Endothelial cell of umbilical vein (primary cell): ENCODE measurements at regions not wholly inside any gene's neighbourhood (a gene's known extent, or its start where the extent isn't known, plus 50 kb on each side); places are given as distances from the start of the nearest gene placed in this dataset.

Experiments
- BruUV-seq: library from RNA; stranded (reverse); fragments of 400-500 nt; replicated peaks from 2 replicates; lab custom pipeline; 2021; lab: Mats Ljungman, UMichigan
- CTCF ChIA-PET: fragments of 300-600, 350-600 bp; sonication (Branson Sonifier 250); formaldehyde crosslinking; loops from one replicate; lab custom pipeline; 2021; ENCODE audit warnings: antibody characterized with exemption, inconsistent platforms; lab: Charles Lee
- POLR2A ChIA-PET: fragments of 300-600, 350-600 bp; sonication (Branson Sonifier 250); formaldehyde crosslinking; loops from one replicate; lab custom pipeline; 2021; ENCODE audit warnings: antibody characterized with exemption, inconsistent platforms; lab: Charles Lee
- DNase-seq: peaks from one replicate; pipeline ENCODE4 v3.0.0-alpha.2; 2011; ENCODE audit warnings: low read depth, low spot score
- FAIRE-seq: peaks from 2 replicates; lab custom pipeline; 2011; peaks lifted over from hg19 to GRCh38; lab: Jason Lieb, UNC
- H2AFZ ChIP-seq: 2 replicates; pipeline ENCODE4 v1.6.0; 2012; ENCODE audit warnings: low read depth, low read length, control low read depth, inconsistent platforms
- H3K27ac ChIP-seq: 2 replicates; pipeline ENCODE4 v1.5.1; 2011; ENCODE audit warnings: low read depth, mild to moderate bottlenecking, control low read depth, low read length, moderate library complexity; ENCODE audit not compliant: insufficient read depth
- H3K27me3 ChIP-seq, 2 experiments: 2 replicates each; pipeline versions ENCODE4 v1.6.0 to v1.6.1; 2011; ENCODE audit warnings: low read length in 2 of 2, mixed read lengths in 1 of 2; ENCODE audit not compliant: control insufficient read depth in 2 of 2, insufficient read depth in 2 of 2
- H3K36me3 ChIP-seq, 2 experiments: 2 replicates in 1 of 2; 3 replicates in 1 of 2; pipeline ENCODE4 v1.5.1; 2011; ENCODE audit warnings: low read length in 2 of 2, mild to moderate bottlenecking in 1 of 2, moderate library complexity in 1 of 2; ENCODE audit not compliant: control insufficient read depth in 2 of 2, insufficient read depth in 2 of 2; ENCODE audit errors: extremely low read depth in 1 of 2
- H3K4me1 ChIP-seq: 3 replicates; pipeline ENCODE4 v1.5.1; 2011; ENCODE audit warnings: mild to moderate bottlenecking, low read length; ENCODE audit not compliant: control insufficient read depth, insufficient read depth; ENCODE audit errors: extremely low read depth
- H3K4me2 ChIP-seq: 2 replicates; pipeline ENCODE4 v1.6.1; 2011; ENCODE audit warnings: low read length, control low read depth, mixed read lengths; ENCODE audit not compliant: insufficient read depth
- H3K4me3 ChIP-seq, 3 experiments: fragments of 200-600 bp in 1 of 3; sonication (generic), shearing (Covaris generic) in 1 of 3; replicated peaks in 1 of 3; 2 replicates each; pipeline ENCODE4 v1.5.1; 2011 to 2016; ENCODE audit warnings: control low read depth in 3 of 3, low read length in 3 of 3, mild to moderate bottlenecking in 2 of 3, inconsistent platforms in 1 of 3, low read depth in 1 of 3, moderate library complexity in 1 of 3; ENCODE audit not compliant: insufficient read depth in 1 of 3
- H3K79me2 ChIP-seq: 2 replicates; pipeline ENCODE4 v1.6.0; 2012; ENCODE audit warnings: low read length, inconsistent platforms; ENCODE audit not compliant: control insufficient read depth, insufficient read depth
- H3K9ac ChIP-seq: replicated peaks from 2 replicates; pipeline ENCODE3; 2011; ENCODE audit warnings: low read length, control low read depth; ENCODE audit not compliant: insufficient read depth; ENCODE audit errors: extremely low read depth
- H3K9me1 ChIP-seq: replicated peaks from 3 replicates; pipeline ENCODE4 v1.6.0; 2011; ENCODE audit warnings: mild to moderate bottlenecking, low read length; ENCODE audit not compliant: control insufficient read depth, insufficient read depth; ENCODE audit errors: extremely low read depth
- H3K9me3 ChIP-seq: replicated peaks from 2 replicates; pipeline ENCODE4 v1.5.1; 2012; ENCODE audit warnings: low read length, inconsistent platforms; ENCODE audit not compliant: control insufficient read depth, insufficient read depth
- H4K20me1 ChIP-seq: replicated peaks from 2 replicates; pipeline ENCODE3; 2011; ENCODE audit warnings: mild to moderate bottlenecking, low read length; ENCODE audit not compliant: control insufficient read depth, insufficient read depth; ENCODE audit errors: extremely low read depth
- CTCF ChIP-seq, 2 donors: IDR thresholded peaks; 1 replicate in 1 of 2; 2 replicates in 1 of 2; pipeline ENCODE4 v1.5.1; 2011; ENCODE audit warnings: low read length in 2 of 2, mild to moderate bottlenecking in 2 of 2, moderate library complexity in 2 of 2, control low read depth in 1 of 2, inconsistent platforms in 1 of 2, low read depth in 1 of 2; ENCODE audit not compliant: insufficient read depth in 1 of 2; ENCODE audit errors: extremely low read depth in 1 of 2
- EZH2 ChIP-seq: IDR thresholded peaks from 2 replicates; pipeline ENCODE4 v1.6.1; 2012; ENCODE audit warnings: borderline replicate concordance, low read depth, mild to moderate bottlenecking, moderate library complexity, low read length, inconsistent platforms; ENCODE audit not compliant: severe bottlenecking
- FOS ChIP-seq: IDR thresholded peaks from 2 replicates; pipeline ENCODE4 v1.6.1; 2011; ENCODE audit warnings: mild to moderate bottlenecking, low read length, moderate library complexity, borderline replicate concordance; ENCODE audit not compliant: insufficient read depth
- GATA2 ChIP-seq: IDR thresholded peaks from 2 replicates; pipeline ENCODE4 v1.7.0; 2011; ENCODE audit warnings: low read depth, mild to moderate bottlenecking, moderate library complexity, mixed read lengths, low read length; ENCODE audit not compliant: insufficient read length, insufficient read depth
- JUN ChIP-seq: IDR thresholded peaks from 2 replicates; pipeline ENCODE4 v1.6.1; 2011; ENCODE audit warnings: borderline replicate concordance, low read depth; ENCODE audit not compliant: insufficient read length, insufficient read depth
- MAX ChIP-seq: IDR thresholded peaks from 2 replicates; pipeline ENCODE4 v1.6.1; 2011; ENCODE audit not compliant: insufficient read depth, insufficient read length
- MYC ChIP-seq: IDR thresholded peaks from one replicate; pipeline ENCODE4 v1.6.1; 2011; ENCODE audit warnings: mild to moderate bottlenecking, low read depth, low read length
- POLR2A ChIP-seq: IDR thresholded peaks from 2 replicates; pipeline ENCODE4 v1.6.1; 2012; ENCODE audit warnings: low read depth, mild to moderate bottlenecking, control low read depth, low read length
- POLR2AphosphoS5 ChIP-seq: IDR thresholded peaks from 2 replicates; pipeline ENCODE4 v1.6.1; 2012; ENCODE audit warnings: low read depth, mild to moderate bottlenecking, control low read depth, low read length, moderate library complexity; ENCODE audit not compliant: insufficient read depth
- dilution Hi-C: fragments of 300-500 bp; cut with MboI; formaldehyde crosslinking; loops from one replicate; pipeline ENCODE4 v1.15.0; 2019; ENCODE audit warnings: low sequenced_read_pairs; ENCODE audit not compliant: extremely low pct_ligation_motif_present
- intact Hi-C: fragments of 100-400 bp; cut with micrococcal nuclease; formaldehyde crosslinking; loops from one replicate; pipeline ENCODE4 v1.10.0; 2022

DNA sequence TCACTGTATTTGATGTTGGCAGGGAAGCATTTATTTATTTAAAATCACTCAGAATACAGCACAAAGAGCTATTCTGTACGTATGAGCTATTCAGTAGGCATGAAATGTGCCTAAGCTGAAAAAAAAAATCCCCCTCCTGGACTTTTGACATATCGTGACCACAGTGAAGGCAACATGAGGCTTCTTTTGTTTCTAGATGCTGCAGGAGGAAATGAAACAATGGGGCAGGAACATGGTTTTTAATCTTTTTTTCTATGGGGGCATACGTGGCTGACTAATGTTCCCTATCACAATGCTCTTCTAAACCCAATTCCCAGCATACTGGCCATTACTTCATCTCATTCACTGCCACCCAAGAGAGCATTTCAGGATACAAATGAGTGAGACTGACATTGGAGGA, 191.0 kb upstream of the PMFBP1 start:
- TF ChIP-seq FOS, result peak; percentile 12
- peak; percentile 53 for TF ChIP-seq JUN
- TF ChIP-seq POLR2AphosphoS5, result no peak
- POLR2A ChIA-PET, result interaction anchor here (0.8 kb wide), 1 partner anchor 71 kb away, joined by 3 read pairs; no protein-coding TSS in a partner anchor
- DNase-seq, result peak; percentile 88

GRCh38 chr16:72362476-72362875, 190.5 kb upstream of the PMFBP1 start:
- no TSS peak for BruUV-seq
- Histone ChIP-seq H3K4me3 (no peak overlapping the region), H3K27me3 (no peaks in the 10 kb centered on the region), H3K27ac (peak overlapping the region; percentile 66), H4K20me1 (no peaks in the 10 kb centered on the region), H3K9me3 (no peaks in the 10 kb centered on the region), H3K9me1 (no peaks in the 10 kb centered on the region), H3K79me2 (no peaks in the 10 kb centered on the region), H3K9ac (no peak overlapping the region), H3K36me3 (no peaks in the 10 kb centered on the region), H3K4me1 (peaks cover 18% of the 10 kb centered on the region), H2AFZ (peak overlapping the region; percentile 15), H3K4me2 (peak overlapping the region; percentile 52)
- DNase-seq, result no peak
- no peak for FAIRE-seq
- POLR2A ChIA-PET, result interaction anchor here (0.8 kb wide), 1 partner anchor 70 kb away, joined by 3 read pairs; no protein-coding TSS in a partner anchor
- dilution Hi-C loops (no loop called here), intact Hi-C loops (no loop called here)
- CTCF ChIA-PET, result interaction anchor here (1.0 to 1.4 kb wide), 6 partner anchors 8 to 238 kb away, joined by 3 to 8 read pairs (median 4); no protein-coding TSS in a partner anchor
- TF ChIP-seq CTCF (IDR thresholded peaks at IDR 0.05; ENCODE audit: extremely low read depth in 1 of 2, insufficient read depth in 1 of 2, low read depth in 1 of 2, low read length in 2 of 2) (no peak), POLR2A (no peak), POLR2AphosphoS5 (no peak), FOS (no peak), GATA2 (no peak), MAX (no peak), MYC (no peak), EZH2 (no peak), JUN (no peak)

More for the DNA sequence above, 191.0 kb upstream of the PMFBP1 start:
- dilution Hi-C loops (no loop called here), intact Hi-C loops (loop anchor here (1.0 kb wide), 2 partner anchors 8 to 72 kb away; no protein-coding TSS in a partner anchor)
- H3K27ac ChIP-seq, result peak overlapping the region; percentile 66
- H3K4me1 ChIP-seq, result peaks cover 18% of the 10 kb centered on the region
- no peaks in the 10 kb centered on the region for H3K9me1 ChIP-seq
- no peak overlapping the region for H3K4me3 ChIP-seq
- no peaks in the 10 kb centered on the region for H3K9me3 ChIP-seq
- CTCF ChIA-PET, result interaction anchor here (0.6 to 1.4 kb wide), 9 partner anchors 8 to 1912 kb away, joined by 3 to 8 read pairs (median 4); no protein-coding TSS in a partner anchor
- no peaks in the 10 kb centered on the region for H3K79me2 ChIP-seq
- H3K9ac ChIP-seq, result peak overlapping the region; percentile 23
- no peaks in the 10 kb centered on the region for H4K20me1 ChIP-seq
- H3K4me2 ChIP-seq, result peak overlapping the region; percentile 55
- BruUV-seq, result no TSS peak
- no peaks in the 10 kb centered on the region for H3K27me3 ChIP-seq
- peak; percentile 59 for FAIRE-seq
- H3K36me3 ChIP-seq, result no peaks in the 10 kb centered on the region
- peak overlapping the region; percentile 51 for H2AFZ ChIP-seq
